Lung (tissue), 11 donors: ENCODE measurements at regions not wholly inside any gene's neighbourhood (a gene's known extent, or its start where the extent isn't known, plus 50 kb on each side); places are given as distances from the start of the nearest gene placed in this dataset.

Source experiments
- ATAC-seq: fragments of 200-7000 bp; cut with Tn5 transposase; one replicate; pipeline ENCODE4 v1.9.1; 2020; ENCODE audit warnings: moderate number of reproducible peaks; ENCODE audit not compliant: insufficient read depth, low FRiP score
- DNase-seq, 3 donors: peaks; one replicate each; pipeline ENCODE4 v3.0.0-alpha.2; 2013 to 2017
- H3K27ac ChIP-seq, 2 donors: one replicate each; pipeline ENCODE4 v1.5.1; 2013; ENCODE audit warnings: mild to moderate bottlenecking in 2 of 2, moderate library complexity in 2 of 2, control low read depth in 1 of 2, inconsistent platforms in 1 of 2, low read depth in 1 of 2, low read length in 1 of 2
- H3K27me3 ChIP-seq, 3 donors: one replicate each; pipeline ENCODE4 v1.5.1; 2013; ENCODE audit warnings: low read length in 2 of 3; ENCODE audit not compliant: control insufficient read depth in 3 of 3, insufficient read depth in 3 of 3
- H3K36me3 ChIP-seq, 4 donors: one replicate each; pipeline ENCODE4 v1.5.1; 2013; ENCODE audit warnings: low read length in 4 of 4, mild to moderate bottlenecking in 1 of 4, moderate library complexity in 1 of 4; ENCODE audit not compliant: control insufficient read depth in 4 of 4, insufficient read depth in 4 of 4
- H3K4me1 ChIP-seq, 5 donors: one replicate each; pipeline ENCODE4 v1.5.1; 2013; ENCODE audit warnings: low read length in 5 of 5, mild to moderate bottlenecking in 2 of 5, moderate library complexity in 1 of 5; ENCODE audit not compliant: control insufficient read depth in 5 of 5, insufficient read depth in 5 of 5
- H3K4me3 ChIP-seq: one replicate; pipeline ENCODE4 v1.5.1; 2013; ENCODE audit warnings: mild to moderate bottlenecking, control low read depth, moderate library complexity
- H3K9ac ChIP-seq, 2 donors: one replicate each; pipeline ENCODE4 v1.5.1; 2013; ENCODE audit warnings: low read length in 2 of 2, control low read depth in 1 of 2; ENCODE audit not compliant: insufficient read depth in 1 of 2
- H3K9me3 ChIP-seq, 4 donors: one replicate each; pipeline ENCODE4 v1.5.1; 2013; ENCODE audit warnings: low read length in 3 of 4, mild to moderate bottlenecking in 1 of 4, moderate library complexity in 1 of 4; ENCODE audit not compliant: control insufficient read depth in 4 of 4, insufficient read depth in 3 of 4
- WGBS, 2 donors: extraction: QIAGEN DNeasy Blood & Tissue Kit; methylation state at CpG; one replicate each; pipeline ENCODE4 v1.1.7; 2013; 5-methylcytosine and 5-hydroxymethylcytosine counted together
- TF ChIP-seq, protein P1 (sequence below): IDR thresholded peaks from 2 replicates; pipeline ENCODE4 v1.5.1; 2012; ENCODE audit warnings: mild to moderate bottlenecking; ENCODE audit errors: control extremely low read depth, extremely low read depth
- donor health status: control.
- donor health status: control.
- donor health status: Bipolar disorder and iron deficiency.
- donor health status: healthy.
- donor health status: DM: yes; HTN: yes; CAD: no.

DNA sequence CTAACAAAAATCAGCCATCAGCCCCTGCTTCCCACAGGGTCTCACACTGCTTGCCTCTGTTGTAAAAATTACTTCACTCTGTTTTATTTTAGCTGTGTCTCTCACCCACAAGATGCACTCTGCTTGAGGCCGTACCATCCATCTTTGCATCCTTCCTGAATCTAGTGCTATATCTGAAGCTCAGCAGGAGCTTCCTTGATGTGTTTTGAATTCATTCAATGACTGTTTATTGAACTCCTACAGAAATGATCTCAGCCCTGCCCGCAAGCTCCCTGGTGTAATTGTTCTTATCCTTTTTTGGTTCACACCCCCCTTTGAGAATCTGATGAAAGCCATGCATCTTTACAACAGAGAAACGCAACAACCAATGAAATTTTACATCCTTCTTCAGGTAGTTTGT is 310.2 kb upstream of the ZC3H12C start:
- H3K4me3 ChIP-seq: no peak overlapping the region
- TF ChIP-seq, protein P1, sequence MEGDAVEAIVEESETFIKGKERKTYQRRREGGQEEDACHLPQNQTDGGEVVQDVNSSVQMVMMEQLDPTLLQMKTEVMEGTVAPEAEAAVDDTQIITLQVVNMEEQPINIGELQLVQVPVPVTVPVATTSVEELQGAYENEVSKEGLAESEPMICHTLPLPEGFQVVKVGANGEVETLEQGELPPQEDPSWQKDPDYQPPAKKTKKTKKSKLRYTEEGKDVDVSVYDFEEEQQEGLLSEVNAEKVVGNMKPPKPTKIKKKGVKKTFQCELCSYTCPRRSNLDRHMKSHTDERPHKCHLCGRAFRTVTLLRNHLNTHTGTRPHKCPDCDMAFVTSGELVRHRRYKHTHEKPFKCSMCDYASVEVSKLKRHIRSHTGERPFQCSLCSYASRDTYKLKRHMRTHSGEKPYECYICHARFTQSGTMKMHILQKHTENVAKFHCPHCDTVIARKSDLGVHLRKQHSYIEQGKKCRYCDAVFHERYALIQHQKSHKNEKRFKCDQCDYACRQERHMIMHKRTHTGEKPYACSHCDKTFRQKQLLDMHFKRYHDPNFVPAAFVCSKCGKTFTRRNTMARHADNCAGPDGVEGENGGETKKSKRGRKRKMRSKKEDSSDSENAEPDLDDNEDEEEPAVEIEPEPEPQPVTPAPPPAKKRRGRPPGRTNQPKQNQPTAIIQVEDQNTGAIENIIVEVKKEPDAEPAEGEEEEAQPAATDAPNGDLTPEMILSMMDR: no peak
- H3K36me3 ChIP-seq: no peaks in the 10 kb centered on the region
- H3K4me1 ChIP-seq: peaks cover 0 to 2% (median 0%) of the 10 kb centered on the region in 5 donors
- H3K27ac ChIP-seq: no peak overlapping the region
- no peak overlapping the region for H3K9ac ChIP-seq
- DNase-seq (no peak), ATAC-seq (no peak)
- peaks cover 0 to 2% (median 0%) of the 10 kb centered on the region in 4 donors for H3K9me3 ChIP-seq
- no peaks in the 10 kb centered on the region for H3K27me3 ChIP-seq
- WGBS, 2 donors: 79 to 85% methylated on average over 3 of the region's 3 CpGs

DNA sequence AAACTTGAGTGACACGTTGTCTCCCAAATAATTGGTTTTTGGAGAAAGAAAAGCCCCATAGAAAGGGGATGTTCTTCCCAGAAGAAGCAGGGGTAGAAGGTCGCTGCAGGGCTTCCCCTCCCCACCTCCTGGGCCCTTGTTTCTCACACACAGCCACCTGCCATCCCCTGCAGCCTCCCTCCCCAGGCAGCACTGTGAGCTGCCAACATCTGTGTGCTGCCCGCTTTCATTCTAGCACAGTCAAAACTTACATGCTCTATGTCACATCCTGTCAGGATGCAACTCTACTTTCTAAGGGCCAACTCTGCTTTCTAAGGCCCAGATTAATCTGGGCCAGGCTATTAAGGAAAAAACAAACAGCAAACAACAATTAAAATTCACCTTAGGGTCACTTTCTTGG is 309.4 kb upstream of the ZC3H12C start:
- WGBS, 2 donors: 67 to 72% methylated on average over 3 of the region's 3 CpGs
- no peaks in the 10 kb centered on the region for H3K36me3 ChIP-seq
- no peak overlapping the region for H3K27ac ChIP-seq
- ATAC-seq (no peak), DNase-seq (no peak)
- no peak overlapping the region for H3K4me3 ChIP-seq
- H3K27me3 ChIP-seq: no peaks in the 10 kb centered on the region
- TF ChIP-seq, protein P1: no peak
- peaks cover 0 to 2% (median 0%) of the 10 kb centered on the region in 5 donors for H3K4me1 ChIP-seq
- no peak overlapping the region for H3K9ac ChIP-seq
- H3K9me3 ChIP-seq: peaks cover 0 to 2% (median 0%) of the 10 kb centered on the region in 4 donors

DNA sequence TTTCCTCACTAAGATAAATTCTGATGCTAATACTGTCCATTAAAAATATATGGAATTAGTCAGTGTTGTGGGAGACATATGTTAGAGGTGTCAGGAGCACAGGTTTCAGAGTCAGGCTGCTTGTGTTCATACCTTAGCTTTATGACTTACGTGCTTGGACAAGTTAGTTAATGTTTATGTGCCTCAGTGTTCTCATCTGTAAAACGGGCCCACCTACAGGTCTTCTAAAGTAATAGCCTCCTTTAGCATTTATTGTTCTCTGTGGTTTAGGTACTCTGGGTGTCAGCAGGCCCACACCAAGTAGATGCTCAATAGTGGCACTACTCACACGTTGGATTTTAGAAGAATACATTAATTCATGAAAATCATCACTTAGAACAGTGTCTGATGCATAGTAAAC is 308.7 kb upstream of the ZC3H12C start:
- Histone ChIP-seq H3K4me3 (no peak overlapping the region), H3K4me1 (peaks cover 0 to 2% (median 0%) of the 10 kb centered on the region in 5 donors), H3K9me3 (peaks cover 0 to 2% (median 0%) of the 10 kb centered on the region in 4 donors), H3K9ac (no peak overlapping the region), H3K27ac (no peak overlapping the region), H3K36me3 (no peaks in the 10 kb centered on the region), H3K27me3 (no peaks in the 10 kb centered on the region)
- WGBS, 2 donors: 89% methylated on average over 3 of the region's 3 CpGs
- DNase-seq (no peak), ATAC-seq (no peak)
- TF ChIP-seq, protein P1: no peak

DNA sequence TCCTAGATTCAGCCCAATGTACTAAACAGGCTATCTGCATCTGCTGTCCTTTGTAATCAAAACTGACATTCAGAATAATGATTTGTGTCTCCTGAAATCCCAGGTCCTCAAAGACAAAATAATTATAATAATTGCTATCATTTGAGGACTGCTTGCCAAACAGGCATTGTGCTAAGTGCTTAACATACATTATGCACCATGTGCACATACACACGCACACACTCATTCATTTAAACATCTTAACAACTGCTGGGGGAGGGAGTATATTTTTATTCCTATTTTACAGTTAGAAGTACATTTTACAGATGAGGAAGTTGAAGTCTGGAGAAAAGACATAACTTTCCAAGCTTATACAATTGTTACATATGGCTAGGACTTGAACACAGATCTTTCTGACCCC is 308.0 kb upstream of the ZC3H12C start:
- H3K9ac ChIP-seq: no peak overlapping the region
- DNase-seq (no peak), ATAC-seq (no peak)
- no peaks in the 10 kb centered on the region for H3K27me3 ChIP-seq
- H3K9me3 ChIP-seq: peaks cover 0 to 2% (median 0%) of the 10 kb centered on the region in 4 donors
- WGBS, 2 donors: 94 to 100% methylated on average over 1 of the region's 1 CpG
- TF ChIP-seq, protein P1: no peak
- H3K27ac ChIP-seq: no peak overlapping the region
- no peaks in the 10 kb centered on the region for H3K36me3 ChIP-seq
- H3K4me3 ChIP-seq: no peak overlapping the region
- peaks cover 0 to 2% (median 0%) of the 10 kb centered on the region in 5 donors for H3K4me1 ChIP-seq
